OCI-LY3 (cell line): ENCODE measurements at regions not wholly inside any gene's neighbourhood (a gene's known extent, or its start where the extent isn't known, plus 50 kb on each side); places are given as distances from the start of the nearest gene placed in this dataset.

ENCODE experiments used
- EZH2phosphoT487 ChIP-seq: fragments of 200-600 bp; shearing (Covaris generic); IDR thresholded peaks from 2 replicates; pipeline ENCODE4 v1.6.1; 2018; ENCODE audit warnings: antibody characterized with exemption, mixed run types, low read depth
- TF ChIP-seq, protein P1 (sequence below): fragments of 200-600, 300-600 bp; sonication (generic); IDR thresholded peaks from 2 replicates; pipeline ENCODE4 v1.5.1; 2014; ENCODE audit warnings: antibody characterized with exemption, low read length, low read depth

DNA sequence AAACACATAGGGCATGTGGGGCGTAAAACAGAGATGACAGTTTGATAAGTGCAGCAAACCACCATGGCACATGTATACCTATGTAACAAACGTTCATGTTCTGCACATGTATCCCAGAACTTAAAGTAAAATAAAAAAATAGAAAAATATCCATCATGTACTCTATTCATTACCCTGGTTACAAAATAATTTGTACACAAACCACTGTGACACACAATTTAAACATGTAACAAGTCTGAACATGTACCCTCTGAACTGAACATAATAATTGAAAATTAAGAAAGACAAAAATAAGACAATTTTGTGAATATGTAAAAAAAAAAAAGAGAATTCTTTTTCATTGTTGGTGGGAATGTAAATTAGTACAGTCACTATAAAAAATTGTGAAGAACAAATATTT lies 379.2 kb downstream of the KDM5D start:
- TF ChIP-seq, protein P1, sequence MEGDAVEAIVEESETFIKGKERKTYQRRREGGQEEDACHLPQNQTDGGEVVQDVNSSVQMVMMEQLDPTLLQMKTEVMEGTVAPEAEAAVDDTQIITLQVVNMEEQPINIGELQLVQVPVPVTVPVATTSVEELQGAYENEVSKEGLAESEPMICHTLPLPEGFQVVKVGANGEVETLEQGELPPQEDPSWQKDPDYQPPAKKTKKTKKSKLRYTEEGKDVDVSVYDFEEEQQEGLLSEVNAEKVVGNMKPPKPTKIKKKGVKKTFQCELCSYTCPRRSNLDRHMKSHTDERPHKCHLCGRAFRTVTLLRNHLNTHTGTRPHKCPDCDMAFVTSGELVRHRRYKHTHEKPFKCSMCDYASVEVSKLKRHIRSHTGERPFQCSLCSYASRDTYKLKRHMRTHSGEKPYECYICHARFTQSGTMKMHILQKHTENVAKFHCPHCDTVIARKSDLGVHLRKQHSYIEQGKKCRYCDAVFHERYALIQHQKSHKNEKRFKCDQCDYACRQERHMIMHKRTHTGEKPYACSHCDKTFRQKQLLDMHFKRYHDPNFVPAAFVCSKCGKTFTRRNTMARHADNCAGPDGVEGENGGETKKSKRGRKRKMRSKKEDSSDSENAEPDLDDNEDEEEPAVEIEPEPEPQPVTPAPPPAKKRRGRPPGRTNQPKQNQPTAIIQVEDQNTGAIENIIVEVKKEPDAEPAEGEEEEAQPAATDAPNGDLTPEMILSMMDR: no peak
- no peak for TF ChIP-seq EZH2phosphoT487
